GM12873 (cell line): ENCODE measurements at regions not wholly inside any gene's neighbourhood (a gene's known extent, or its start where the extent isn't known, plus 50 kb on each side); places are given as distances from the start of the nearest gene placed in this dataset.

ENCODE experiments used
- TF ChIP-seq, protein P1 (sequence below): IDR thresholded peaks from 2 replicates; pipeline ENCODE4 v1.5.1; 2012; ENCODE audit warnings: low read depth, mild to moderate bottlenecking, moderate library complexity, low read length, control low read depth; ENCODE audit not compliant: insufficient read depth; ENCODE audit errors: missing control alignments

DNA sequence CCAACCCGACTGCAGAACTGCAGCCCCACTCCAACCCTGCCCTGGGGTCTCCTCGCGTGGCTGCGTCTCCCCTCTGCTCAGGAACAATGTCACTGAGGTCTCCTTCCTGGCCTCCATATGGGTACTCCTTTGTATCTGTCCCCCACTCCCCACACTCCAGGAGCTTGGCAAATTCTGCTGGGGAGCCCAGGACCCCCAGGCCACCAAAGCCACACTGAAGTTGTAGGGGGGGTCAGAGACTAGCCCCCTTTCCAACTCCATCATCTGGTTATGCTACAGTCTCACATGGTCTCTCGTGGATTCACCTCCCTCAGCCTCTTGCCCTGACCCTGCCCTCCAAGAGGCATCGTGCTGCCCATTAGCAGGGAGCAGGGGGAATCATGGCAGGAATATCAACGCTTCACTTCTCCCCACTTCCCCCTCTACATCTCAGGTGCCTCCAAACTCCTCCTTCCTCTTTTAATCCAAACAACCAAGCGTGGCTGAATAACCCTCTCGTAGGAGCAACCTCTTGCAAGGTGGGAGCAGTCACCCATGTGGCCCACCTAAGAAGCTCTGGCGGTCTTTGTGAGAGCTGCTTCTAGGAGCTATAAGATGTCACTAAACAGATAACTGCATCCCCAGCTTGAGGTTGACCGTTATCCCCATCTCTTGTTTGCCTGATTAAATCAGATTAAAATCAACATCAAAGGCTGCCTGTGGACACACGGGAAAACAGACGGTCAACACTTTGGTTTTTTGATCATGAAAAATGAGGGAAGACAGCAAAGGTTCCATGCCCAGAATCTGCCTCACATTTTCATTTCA lies 86.4 kb downstream of the MIS18A start:
- TF ChIP-seq, protein P1, sequence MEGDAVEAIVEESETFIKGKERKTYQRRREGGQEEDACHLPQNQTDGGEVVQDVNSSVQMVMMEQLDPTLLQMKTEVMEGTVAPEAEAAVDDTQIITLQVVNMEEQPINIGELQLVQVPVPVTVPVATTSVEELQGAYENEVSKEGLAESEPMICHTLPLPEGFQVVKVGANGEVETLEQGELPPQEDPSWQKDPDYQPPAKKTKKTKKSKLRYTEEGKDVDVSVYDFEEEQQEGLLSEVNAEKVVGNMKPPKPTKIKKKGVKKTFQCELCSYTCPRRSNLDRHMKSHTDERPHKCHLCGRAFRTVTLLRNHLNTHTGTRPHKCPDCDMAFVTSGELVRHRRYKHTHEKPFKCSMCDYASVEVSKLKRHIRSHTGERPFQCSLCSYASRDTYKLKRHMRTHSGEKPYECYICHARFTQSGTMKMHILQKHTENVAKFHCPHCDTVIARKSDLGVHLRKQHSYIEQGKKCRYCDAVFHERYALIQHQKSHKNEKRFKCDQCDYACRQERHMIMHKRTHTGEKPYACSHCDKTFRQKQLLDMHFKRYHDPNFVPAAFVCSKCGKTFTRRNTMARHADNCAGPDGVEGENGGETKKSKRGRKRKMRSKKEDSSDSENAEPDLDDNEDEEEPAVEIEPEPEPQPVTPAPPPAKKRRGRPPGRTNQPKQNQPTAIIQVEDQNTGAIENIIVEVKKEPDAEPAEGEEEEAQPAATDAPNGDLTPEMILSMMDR: no peak

DNA sequence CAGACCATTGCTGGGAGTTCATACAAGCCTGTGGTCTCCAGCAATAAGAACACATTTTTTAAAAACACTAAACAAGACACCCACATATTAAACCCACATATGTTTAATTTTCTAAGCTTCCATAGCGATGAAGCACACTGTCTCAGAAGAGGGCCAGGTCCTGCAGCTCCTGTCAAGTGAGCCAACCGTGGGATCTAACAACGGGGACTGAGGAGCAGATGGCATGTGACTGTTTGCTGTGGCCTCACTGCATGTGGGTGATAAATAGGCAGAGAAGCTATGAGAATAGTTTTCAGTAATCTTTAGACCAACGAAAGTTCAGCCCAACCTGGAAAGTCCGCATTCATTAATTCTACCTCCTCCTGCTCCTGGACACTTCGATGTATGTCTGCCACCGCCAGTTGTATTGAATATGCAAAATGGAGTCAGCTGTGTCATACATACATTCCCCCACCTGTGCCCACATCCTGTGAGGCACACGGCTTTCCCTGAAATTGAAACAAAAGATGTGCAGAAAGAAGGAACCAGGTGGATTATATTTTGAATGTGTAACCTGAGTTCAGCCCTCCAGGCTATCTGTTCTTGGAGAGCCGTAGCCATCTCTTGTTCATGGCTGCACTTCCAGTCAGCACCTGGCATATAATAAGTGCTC lies 88.2 kb downstream of the MIS18A start:
- TF ChIP-seq, protein P1: no peak

DNA sequence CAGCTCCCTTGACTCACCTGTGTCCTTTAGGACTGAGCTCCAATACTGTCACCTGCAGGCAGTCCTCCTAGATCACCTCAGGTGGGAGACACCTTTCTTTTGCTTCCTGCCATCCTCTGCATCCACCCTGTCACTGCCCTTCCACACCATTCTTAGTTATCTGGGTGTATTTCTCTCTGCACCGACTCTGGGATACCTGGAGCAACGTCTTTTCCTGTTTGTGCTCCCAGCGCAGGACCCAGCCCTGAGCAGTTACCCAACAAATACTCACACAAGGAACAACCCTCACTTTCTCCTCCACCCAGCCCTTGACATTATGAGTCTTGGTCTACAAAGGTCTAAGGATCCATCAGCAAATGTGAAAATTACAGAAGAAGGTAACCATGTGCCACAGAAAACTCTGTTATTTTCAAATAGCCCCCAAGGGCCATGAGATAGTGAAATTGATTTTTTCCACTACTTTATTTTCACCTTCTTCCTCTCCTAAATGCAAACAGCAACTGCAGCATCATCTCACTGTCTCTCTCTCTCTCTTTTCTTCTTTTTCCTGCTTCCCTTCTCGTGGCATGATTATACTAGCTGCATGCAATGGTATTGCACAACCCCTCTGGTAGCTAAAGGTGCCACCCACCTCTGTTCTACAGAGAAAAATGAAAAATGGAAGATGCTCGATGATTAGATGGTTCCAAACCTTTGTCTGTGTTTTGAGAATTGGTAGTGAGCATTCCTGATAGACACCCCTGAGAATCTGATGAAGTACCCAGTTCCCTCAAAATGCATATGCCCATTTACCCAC lies 89.0 kb downstream of the MIS18A start:
- TF ChIP-seq, protein P1: no peak

DNA sequence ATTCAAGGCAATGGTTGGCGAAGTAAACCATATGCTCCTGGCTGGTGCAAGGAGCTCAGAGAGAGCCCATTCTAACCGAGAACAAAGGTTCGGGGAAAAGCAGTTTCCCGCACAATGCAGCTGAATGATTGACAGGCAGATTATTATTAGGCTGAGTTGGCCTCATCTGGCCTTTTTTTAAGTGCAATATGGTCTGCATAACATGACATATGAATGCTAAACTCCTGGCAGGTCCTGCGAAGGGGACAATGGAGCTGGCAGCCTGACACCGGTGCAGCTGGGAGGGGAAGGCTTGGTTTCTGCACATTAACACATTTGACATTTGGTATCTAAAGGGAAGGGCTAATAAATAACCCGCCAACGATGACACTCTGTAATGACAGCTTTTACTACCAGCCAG lies 92.0 kb downstream of the MIS18A start:
- TF ChIP-seq, protein P1: no peak

DNA sequence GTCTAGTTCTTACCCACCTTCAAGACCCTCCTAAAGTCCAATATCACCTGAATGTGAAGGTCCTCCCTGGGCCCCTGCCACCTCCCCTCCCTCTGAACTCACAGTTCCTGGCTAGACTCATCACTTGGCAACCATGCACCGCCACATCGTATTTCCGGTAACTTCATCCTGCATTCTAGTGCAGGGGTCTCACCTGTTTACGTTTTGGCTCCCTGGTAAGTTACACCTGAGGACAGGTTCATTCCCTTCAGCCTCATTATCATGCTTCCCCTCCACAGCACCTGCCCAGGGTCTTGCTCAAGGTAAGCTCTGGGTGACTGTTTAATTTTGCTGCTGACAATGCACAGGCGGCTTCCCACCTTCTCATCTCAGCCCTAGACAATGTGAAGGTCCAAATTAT lies 93.1 kb downstream of the MIS18A start:
- TF ChIP-seq, protein P1: no peak

DNA sequence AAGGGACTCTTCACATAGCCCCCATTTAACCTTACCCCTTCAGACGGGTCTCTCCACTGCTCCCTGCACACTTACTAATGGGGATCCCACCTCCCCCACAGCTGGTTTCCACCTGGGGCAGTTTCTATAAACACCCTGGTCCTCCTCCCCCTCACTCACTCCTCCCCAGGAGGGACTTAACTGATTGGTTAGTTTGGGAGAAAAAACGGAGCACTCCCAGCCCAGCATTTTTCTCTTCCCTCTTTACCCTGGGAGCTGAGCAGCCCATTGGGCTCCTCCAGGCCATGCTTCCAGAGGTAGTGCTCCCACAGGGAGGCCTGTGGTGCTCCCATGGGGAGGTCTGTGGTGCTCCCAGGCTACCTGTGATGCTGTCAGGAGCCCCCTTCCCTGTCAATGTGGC lies 93.7 kb downstream of the MIS18A start:
- TF ChIP-seq, protein P1: no peak

DNA sequence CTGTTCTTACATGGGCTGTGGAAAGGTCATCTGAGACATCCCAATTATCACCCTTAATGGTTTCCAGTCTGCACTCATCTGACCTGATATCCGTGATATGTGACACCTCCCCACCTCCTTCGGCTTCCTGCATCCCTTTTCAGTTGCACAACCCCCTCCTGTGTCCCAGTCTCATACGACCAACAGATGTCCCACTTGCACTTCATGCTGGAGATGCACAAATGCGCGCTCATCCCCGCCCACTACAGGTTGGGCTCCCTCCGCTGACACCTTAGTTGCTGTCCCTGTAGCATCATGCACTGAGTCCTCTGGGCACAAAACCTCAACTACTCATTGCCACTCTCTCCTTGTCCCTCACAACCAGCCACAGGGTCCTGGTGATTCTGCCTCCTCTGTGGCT lies 94.4 kb downstream of the MIS18A start:
- TF ChIP-seq, protein P1: no peak
